HG03095 (cell line): ENCODE measurements at regions not wholly inside any gene's neighbourhood (a gene's known extent, or its start where the extent isn't known, plus 50 kb on each side); places are given as distances from the start of the nearest gene placed in this dataset.

ENCODE experiments used
- ATAC-seq: cut with Tn5 transposase; IDR thresholded peaks from one replicate; pipeline ENCODE4 v1.9.1; 2021; ENCODE audit warnings: moderate library complexity; ENCODE audit not compliant: unreplicated experiment

DNA sequence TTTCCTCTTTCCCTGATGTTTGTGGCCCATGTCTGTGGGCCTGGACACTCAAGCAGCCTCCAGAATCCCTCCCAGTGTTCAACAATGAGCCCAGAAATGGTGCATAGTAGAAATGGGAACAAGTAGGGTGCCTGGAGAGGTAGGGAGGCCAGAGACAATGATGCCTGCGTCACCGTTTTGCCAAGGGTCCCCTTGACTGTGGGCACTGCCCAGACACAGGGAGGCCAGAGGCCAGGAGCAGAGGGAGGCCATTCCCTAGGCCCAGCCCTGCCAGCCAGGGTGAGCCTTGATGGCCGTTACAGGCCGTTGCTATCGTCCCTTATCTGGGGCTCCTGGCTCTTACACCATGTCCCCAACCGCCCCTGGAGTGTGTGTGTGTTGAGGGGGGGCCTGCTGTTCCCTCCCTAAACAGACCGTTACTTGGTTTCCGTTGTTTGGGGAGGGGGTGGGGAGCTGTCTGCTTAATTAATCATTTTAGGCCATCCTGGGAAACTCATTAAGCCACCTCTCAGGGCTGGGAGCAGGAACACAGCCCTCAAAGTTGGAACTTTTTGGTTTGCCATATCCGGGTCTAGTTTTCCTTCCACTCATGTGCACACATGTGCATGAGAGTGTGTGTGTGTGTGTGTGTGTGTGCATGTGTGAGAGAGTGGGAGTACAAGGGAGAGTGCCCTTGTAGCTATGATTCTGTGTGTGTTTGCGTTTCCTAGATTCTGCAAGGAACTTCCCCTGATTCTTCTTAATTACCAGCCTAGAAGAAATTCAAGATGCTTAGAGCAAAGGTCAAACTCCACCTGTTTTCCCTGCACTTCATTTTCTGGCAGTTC, 135.2 kb upstream of the HAAO start:
- ATAC-seq = no peak

DNA sequence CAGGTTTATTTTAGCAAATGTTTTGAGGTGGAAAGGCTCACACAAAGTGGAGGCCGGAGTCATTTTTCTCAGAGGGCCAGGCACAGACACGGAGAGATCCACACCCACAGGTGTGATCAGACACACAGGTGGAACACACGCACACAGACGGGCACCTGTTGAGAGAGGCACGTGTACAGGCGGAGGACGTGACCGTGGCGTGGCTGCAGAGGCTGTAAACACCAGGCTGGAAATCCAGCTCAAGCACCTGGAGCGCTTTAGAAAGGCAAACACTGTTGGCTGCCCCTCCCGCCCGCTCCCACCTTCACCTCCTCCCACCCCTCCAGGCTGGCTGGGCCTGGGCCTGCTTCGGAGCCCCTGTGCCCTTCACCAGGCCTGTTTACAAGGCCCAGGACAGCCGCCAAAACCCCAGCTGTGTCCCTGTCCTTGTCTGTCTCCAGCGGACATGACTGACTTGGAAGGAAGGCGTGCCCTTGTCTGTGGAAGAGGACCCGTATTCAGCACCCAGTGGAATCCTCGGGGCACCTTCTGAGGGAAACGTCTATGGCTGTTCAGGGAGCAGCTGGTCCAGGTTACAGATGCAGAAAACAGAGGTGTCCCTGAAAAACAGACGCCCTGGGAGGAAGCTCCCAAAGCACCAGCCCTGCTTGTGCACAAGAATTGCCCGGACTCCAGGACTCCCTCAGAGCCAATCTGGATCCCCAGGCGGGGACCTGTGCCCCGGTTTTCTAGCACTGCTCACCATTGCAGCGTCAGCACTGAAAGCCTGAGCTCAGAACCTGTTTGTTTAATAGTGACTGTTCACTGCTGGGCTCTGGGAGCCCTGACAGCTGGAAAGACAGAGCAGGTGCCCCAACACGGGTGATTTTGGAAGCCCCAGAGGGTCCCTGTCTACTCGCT, 134.3 kb upstream of the HAAO start:
- no peak for ATAC-seq

GRCh38 chr2:42925742-42926433, 133.5 kb upstream of the HAAO start:
- ATAC-seq = no peak

- no peak for ATAC-seq
These were observed 132.1 kb upstream of the HAAO start for GRCh38 chr2:42924418-42924886.

GRCh38 chr2:42923580-42924417, 131.4 kb upstream of the HAAO start:
- no peak for ATAC-seq

- no peak for ATAC-seq
These were observed 130.6 kb upstream of the HAAO start for GRCh38 chr2:42922790-42923579.

DNA sequence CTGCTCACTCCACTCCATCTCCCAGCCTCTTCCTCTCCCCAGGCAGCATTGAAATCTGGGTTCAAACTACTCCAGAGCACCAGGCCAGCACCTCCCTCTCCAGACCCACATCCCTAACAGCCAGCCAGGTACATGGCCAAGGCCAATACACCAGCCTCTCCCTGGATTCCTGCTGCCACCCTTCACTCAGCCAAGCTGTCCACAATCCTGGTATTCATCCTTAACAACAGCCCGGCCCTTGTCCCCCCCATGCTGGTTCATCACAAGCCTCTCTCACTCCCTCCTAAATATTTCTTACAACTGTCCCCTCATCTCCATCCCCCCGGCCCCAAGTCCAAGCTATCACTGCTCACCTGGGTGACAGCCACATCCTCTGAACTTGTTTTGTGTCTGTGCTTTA, 129.9 kb upstream of the HAAO start:
- no peak for ATAC-seq

GRCh38 chr2:42921721-42922120, 129.3 kb upstream of the HAAO start:
- ATAC-seq = no peak

DNA sequence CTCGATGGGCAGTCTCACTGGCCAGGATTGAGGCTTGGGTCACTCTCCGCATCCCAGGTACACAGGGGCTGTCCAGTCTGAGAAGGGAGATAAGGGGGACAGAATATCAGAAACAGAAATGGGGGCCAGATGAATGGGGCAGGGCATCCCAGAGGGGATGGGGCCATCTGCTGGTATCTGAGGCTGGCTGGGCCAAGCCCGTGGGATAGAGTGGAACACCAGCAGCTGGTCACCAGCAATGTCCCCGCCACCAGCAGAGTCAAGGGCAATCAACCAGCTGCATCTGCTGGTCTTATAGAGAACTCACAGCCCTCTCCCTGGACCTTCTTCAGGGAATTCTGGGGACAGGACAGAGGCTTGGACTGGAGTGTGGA, 128.8 kb upstream of the HAAO start:
- no peak for ATAC-seq

- no peak for ATAC-seq
These were observed 128.2 kb upstream of the HAAO start for GRCh38 chr2:42920446-42921146.

DNA sequence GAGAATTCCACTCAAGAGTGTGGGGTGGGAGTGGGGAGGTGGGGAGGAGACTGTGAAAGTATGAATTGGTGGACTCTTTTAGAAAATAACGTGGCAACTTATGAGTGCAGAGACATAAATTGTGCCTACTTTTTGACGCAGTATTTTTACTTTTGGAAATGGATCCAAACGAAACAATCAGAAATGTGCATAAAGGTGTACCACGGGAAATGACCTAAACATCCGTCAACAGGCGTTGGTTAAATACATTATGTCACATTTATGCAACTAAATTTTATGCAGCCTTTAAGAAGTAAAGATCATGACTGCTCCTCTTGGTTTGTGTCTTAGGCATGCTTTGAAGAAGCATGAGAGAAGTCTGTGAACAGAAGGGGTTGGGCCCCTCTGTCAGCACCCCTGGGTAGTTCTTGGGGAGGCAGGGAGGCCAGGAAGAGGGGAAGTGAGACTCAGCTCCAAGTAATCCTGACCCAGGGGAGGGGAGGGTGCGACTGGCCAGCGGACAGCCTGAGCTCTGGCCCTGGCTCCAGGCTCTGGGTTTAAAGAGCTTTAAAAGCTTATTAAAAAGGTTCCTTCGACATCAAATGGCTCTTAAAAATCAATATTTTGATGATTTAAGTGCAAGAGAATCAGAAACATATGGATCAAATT, 126.4 kb upstream of the HAAO start:
- no peak for ATAC-seq

- no peak for ATAC-seq
These were observed 125.7 kb upstream of the HAAO start for GRCh38 chr2:42918041-42918440.

GRCh38 chr2:42917425-42917927, 125.1 kb upstream of the HAAO start:
- ATAC-seq = no peak

DNA sequence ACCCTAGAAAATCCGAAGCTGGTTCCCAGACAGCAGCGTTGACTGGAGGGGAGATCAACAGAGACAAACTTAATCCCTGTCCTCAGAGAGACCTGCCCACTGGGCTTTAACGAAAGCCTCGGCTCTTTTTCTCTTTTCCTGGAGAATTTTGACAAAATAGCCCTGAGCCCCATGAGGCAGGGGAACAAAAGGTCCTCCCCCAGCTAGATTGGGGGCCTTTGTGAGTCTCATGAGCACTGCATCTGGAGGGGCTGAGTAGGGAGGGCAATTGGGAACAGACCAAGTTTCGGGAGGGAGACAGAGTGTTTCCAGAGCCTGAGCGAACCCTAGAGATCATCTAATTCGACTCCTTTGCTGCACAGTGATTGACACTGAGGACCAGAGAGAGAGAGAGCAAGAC, 123.9 kb upstream of the HAAO start:
- no peak for ATAC-seq

DNA sequence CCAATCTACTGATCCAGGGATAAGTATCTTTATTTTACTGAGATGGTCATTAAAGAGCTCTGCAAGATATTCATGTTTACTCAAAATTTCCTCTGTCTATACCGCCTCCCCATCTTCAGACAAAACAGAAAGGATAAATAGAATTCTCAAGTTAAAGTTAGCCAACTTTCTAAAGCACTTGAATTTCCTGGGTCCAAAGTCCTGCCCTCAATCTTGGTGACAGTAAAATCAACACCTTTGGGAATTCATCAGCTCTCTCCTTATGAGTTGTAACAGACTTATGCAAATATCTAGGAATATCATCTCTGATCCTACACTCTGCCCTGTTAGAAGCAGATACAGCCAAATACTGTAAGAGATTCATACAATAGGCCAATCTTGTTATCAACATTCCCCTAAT, 122.5 kb upstream of the HAAO start:
- no peak for ATAC-seq

DNA sequence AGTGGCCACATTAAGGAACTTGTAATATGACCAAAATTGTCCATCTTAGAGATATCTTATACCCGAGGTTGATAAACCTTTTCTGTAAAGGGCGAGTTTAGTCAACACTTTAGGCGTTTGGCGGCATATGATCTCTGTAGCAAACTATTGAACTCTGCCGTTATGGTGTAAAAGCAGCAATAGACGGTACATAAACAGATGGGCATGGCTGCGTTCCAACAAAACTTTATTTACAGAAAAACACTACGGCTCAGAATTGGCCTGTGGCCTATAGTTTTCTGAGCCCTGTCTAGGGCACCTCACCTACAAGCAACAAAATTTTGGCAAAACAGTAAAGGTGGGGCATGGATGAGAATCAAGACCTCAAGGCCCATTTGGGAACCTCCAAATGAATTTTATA, 121.9 kb upstream of the HAAO start:
- ATAC-seq = no peak

DNA sequence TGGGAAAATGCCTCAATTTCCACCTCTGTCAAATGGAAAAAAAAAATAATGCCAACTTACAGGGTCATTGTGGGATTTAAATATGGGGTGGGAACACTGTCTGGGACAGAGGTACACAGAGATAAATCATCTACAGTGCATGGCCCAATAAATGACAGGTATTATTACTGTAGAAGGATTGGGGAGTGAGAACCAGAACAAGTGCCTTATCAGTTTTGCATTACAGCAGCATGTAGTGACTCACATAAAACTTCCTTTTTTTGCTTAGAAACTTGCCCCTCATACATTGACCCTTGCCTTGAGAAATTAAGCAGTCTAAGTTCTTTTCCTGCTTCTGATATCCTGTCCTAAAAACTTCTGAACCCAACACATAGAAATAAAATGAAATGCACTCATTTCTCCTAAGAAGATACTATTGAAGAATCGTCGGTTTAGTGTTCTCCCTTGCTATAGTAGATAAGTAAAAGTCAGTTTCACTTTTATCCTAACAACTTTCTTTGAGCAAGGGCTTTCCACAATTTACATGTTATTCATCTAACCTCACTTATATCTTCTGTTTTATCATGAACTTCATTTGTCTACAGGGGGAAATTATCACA, 121.0 kb upstream of the HAAO start:
- ATAC-seq = no peak
